ENCODE measurements at regions not wholly inside any gene's neighbourhood (a gene's known extent, or its start where the extent isn't known, plus 50 kb on each side); places are given as distances from the start of the nearest gene placed in this dataset.

DNA sequence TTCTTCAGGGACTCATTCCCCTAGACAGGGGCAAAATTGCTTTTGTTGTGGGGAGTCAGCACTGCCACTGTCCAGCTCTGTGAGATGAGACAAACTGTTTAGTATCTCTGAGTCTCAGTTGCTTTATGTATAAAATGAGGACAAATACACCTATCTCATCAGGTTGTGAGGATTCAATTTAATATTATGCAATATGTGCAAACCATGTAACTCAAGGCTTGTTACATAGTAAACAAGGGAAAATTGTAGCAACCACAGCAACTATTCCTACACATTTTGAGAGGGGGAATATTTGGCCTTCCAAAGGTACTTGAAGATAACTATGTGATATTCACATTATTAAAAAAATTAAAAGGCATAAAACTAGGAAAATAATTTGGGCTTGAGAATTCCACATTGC, 411.9 kb upstream of the SLC30A5 start:
- no peak for TF ChIP-seq CTCF (IDR thresholded peaks at IDR 0.05)
- TF ChIP-seq ZFX (IDR thresholded peaks at IDR 0.05; ENCODE audit: borderline replicate concordance), result no peak
